Kidney (tissue), 13 donors: ENCODE measurements at regions not wholly inside any gene's neighbourhood (a gene's known extent, or its start where the extent isn't known, plus 50 kb on each side); places are given as distances from the start of the nearest gene placed in this dataset.

ENCODE experiments used
- DNase-seq, 5 donors: peaks; one replicate each; pipeline ENCODE4 v3.0.0-alpha.2; 2013 to 2020
- FAIRE-seq: peaks from 2 replicates; lab custom pipeline; 2012; peaks lifted over from hg19 to GRCh38; lab: Jason Lieb, UNC
- H3K27ac ChIP-seq, 2 donors: one replicate each; pipeline ENCODE4 v1.7.0; 2013; ENCODE audit warnings: low read depth in 2 of 2, low read length in 2 of 2, inconsistent platforms in 1 of 2
- H3K27me3 ChIP-seq: one replicate; pipeline ENCODE4 v1.7.1; 2013; ENCODE audit warnings: low read length, inconsistent platforms; ENCODE audit not compliant: control insufficient read depth, insufficient read depth
- H3K36me3 ChIP-seq, 3 donors: one replicate each; pipeline versions ENCODE4 v1.7.0 to v1.7.1; 2013; ENCODE audit warnings: low read length in 3 of 3, control low read depth in 1 of 3, inconsistent platforms in 1 of 3; ENCODE audit not compliant: insufficient read depth in 3 of 3, control insufficient read depth in 2 of 3
- H3K4me1 ChIP-seq, 3 donors: one replicate each; pipeline versions ENCODE4 v1.7.0 to v1.7.1; 2013; ENCODE audit warnings: low read length in 3 of 3, inconsistent platforms in 1 of 3, low read depth in 1 of 3; ENCODE audit not compliant: control insufficient read depth in 2 of 3, insufficient read depth in 2 of 3
- H3K4me3 ChIP-seq, 3 donors: one replicate each; pipeline versions ENCODE4 v1.7.0 to v1.8.1; 2013; ENCODE audit warnings: low read length in 3 of 3, control low read depth in 1 of 3, inconsistent platforms in 1 of 3
- H3K9ac ChIP-seq, 3 donors: one replicate each; pipeline versions ENCODE4 v1.7.0 to v1.7.1; 2013; ENCODE audit warnings: low read length in 3 of 3, control low read depth in 1 of 3, inconsistent platforms in 1 of 3
- H3K9me3 ChIP-seq, 3 donors: one replicate each; pipeline versions ENCODE4 v1.7.0 to v1.7.1; 2013; ENCODE audit warnings: low read length in 3 of 3, control low read depth in 1 of 3, inconsistent platforms in 1 of 3; ENCODE audit not compliant: control insufficient read depth in 2 of 3, insufficient read depth in 1 of 3
- intact Hi-C: fragments of 100-400 bp; cut with DNase I; formaldehyde crosslinking; loops from one replicate; pipeline ENCODE4 v1.11.1; 2022
- TF ChIP-seq, protein P1 (sequence below): IDR thresholded peaks from 3 replicates; pipeline ENCODE4 v1.5.1; 2012; ENCODE audit warnings: mild to moderate bottlenecking, moderate library complexity, borderline replicate concordance; ENCODE audit not compliant: insufficient read depth; ENCODE audit errors: extremely low read depth
- donor health status: control.
- donor health status: control.
- donor health status: control.
- donor health status: control.
- donor health status: control.
- donor health status: DM: yes; HTN: yes; CAD: no.
- donor health status: Normal renal cell carcinoma (clear cell type).

DNA sequence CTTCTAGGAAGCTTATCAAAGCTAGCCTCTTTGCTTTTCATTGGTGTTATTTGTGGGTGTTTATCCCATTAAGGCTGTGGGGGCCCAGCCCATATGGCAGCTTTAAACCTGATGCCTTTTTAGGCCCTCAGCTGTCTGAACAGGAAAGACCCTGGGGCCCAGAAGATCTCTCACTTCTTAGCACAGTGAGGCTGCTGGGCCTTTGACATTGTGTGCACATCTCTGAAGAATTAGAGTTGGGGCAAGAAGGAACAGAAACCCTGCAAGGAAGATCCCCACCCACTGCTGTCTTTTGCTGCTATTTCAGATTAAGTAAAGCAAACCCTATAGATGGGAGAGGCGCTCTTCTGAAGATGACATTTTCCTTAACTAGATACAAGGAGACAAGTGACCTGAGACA lies 250.0 kb downstream of the SMAD2 start:
- no peak for FAIRE-seq
- Histone ChIP-seq H3K9ac (no peak overlapping the region), H3K36me3 (no peaks in the 10 kb centered on the region), H3K9me3 (no peaks in the 10 kb centered on the region), H3K4me1 (no peaks in the 10 kb centered on the region), H3K27ac (no peak overlapping the region), H3K27me3 (no peaks in the 10 kb centered on the region), H3K4me3 (no peak overlapping the region)
- TF ChIP-seq, protein P1, sequence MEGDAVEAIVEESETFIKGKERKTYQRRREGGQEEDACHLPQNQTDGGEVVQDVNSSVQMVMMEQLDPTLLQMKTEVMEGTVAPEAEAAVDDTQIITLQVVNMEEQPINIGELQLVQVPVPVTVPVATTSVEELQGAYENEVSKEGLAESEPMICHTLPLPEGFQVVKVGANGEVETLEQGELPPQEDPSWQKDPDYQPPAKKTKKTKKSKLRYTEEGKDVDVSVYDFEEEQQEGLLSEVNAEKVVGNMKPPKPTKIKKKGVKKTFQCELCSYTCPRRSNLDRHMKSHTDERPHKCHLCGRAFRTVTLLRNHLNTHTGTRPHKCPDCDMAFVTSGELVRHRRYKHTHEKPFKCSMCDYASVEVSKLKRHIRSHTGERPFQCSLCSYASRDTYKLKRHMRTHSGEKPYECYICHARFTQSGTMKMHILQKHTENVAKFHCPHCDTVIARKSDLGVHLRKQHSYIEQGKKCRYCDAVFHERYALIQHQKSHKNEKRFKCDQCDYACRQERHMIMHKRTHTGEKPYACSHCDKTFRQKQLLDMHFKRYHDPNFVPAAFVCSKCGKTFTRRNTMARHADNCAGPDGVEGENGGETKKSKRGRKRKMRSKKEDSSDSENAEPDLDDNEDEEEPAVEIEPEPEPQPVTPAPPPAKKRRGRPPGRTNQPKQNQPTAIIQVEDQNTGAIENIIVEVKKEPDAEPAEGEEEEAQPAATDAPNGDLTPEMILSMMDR: no peak
- intact Hi-C loops: no loop called here
- no peak for DNase-seq

DNA sequence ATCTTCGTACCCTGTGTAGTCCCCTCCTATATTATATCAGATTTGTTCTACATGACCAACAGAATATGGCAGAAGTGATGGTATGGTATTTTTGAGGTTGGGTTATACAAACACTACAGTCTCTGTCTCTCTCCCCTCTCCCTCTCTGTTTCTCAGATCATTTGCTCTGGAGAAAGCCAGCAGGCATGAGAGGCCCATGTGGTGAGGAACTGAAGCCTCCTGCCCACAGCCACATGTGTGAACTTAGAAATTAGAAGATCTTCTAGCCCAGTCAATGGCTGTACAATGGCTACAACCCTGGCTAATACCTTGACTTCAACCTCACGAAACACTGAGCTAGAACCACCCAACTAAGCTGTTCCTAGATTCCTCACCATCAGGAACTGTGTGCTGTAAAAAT lies 250.6 kb downstream of the SMAD2 start:
- intact Hi-C loops: no loop called here
- Histone ChIP-seq H3K36me3 (no peaks in the 10 kb centered on the region), H3K27me3 (no peaks in the 10 kb centered on the region), H3K4me3 (no peak overlapping the region), H3K9ac (no peak overlapping the region), H3K4me1 (no peaks in the 10 kb centered on the region), H3K9me3 (no peaks in the 10 kb centered on the region), H3K27ac (no peak overlapping the region)
- TF ChIP-seq, protein P1: no peak
- no peak for FAIRE-seq
- no peak for DNase-seq

DNA sequence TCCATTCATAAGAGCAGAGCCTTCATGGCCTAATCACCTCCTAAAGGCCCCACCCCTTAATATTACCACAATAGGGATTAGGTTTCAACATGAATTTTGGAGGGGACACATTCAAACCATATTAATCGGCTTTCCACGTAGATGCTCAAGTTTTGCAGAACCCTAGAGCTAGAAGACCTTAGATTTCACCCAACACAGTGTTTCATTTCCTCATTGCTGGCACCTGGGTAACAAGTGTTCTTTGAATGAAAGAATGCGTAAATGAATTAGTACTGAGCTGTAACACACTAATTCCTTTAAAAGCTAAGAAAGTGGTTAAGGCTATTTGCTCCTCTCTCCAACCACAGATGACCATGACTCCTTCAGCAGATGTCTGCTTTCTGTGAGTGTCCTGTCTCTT lies 252.5 kb downstream of the SMAD2 start:
- Histone ChIP-seq H3K27me3 (no peaks in the 10 kb centered on the region), H3K27ac (no peak overlapping the region), H3K4me3 (no peak overlapping the region), H3K9ac (no peak overlapping the region), H3K36me3 (no peaks in the 10 kb centered on the region), H3K4me1 (no peaks in the 10 kb centered on the region), H3K9me3 (no peaks in the 10 kb centered on the region)
- DNase-seq (no peak), FAIRE-seq (no peak)
- TF ChIP-seq, protein P1: no peak
- intact Hi-C loops: no loop called here

DNA sequence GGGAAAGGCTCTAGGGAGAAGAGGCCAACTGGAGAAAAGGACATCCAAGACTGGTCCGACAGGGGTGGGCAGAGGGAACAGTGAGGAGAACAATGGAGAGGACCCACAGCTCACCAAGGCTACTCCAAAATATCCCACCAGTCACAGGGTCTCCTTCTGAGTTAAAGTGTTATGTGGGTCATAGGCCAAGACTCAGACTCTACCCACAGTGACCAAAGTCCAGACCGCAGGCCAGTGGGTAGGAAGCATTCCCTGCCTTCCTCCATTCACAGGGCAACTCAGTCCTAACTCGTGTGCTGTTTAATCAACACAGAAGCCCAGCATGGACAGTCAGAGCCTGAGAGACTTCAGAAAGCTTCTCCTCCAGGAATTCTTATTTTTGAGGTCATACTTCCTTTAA lies 260.6 kb downstream of the SMAD2 start:
- intact Hi-C loops: no loop called here
- Histone ChIP-seq H3K27ac (no peak overlapping the region), H3K9me3 (no peaks in the 10 kb centered on the region), H3K36me3 (no peaks in the 10 kb centered on the region), H3K4me1 (no peaks in the 10 kb centered on the region), H3K9ac (no peak overlapping the region), H3K27me3 (no peaks in the 10 kb centered on the region), H3K4me3 (no peak overlapping the region)
- TF ChIP-seq, protein P1: no peak
- FAIRE-seq (no peak), DNase-seq (no peak)
